ENCODE measurements at regions not wholly inside any gene's neighbourhood (a gene's known extent, or its start where the extent isn't known, plus 50 kb on each side); places are given as distances from the start of the nearest gene placed in this dataset.
A peak's percentile ranks its signal among the peaks of the same experiment; 100 is the strongest.

- 0 out of 5 replicates have a peak, but pooled peaks cover 0 to 6% of the 10 kb centered on the region in 2 experiments for H3K27me3 ChIP-seq (ENCODE audit: control insufficient read depth in 2 of 2, insufficient read depth in 2 of 2, low read length in 2 of 2)
- H3K9me1 ChIP-seq (ENCODE audit: control insufficient read depth, insufficient read depth, low read length): no peaks in the 10 kb centered on the region
- BruUV-seq (replicated peaks): no TSS peak
- WGBS (ENCODE audit: insufficient coverage, low coverage, missing lambda C conversion rate): 29% methylated on average over 3 of the region's 4 CpGs
- DNase-seq (ENCODE audit: extremely low read depth in 1 of 4, low spot score in 3 of 4) (no peak), ATAC-seq (no peak), FAIRE-seq (no peak)
- ChIA-PET CTCF (ENCODE audit: low intra/inter-chr PET ratio) (no interaction called here), POLR2A (interaction anchor here (1.2 kb wide), 1 partner anchor 66 kb away, joined by 5 read pairs; no protein-coding TSS in a partner anchor)
- no peaks in the 10 kb centered on the region for H4K20me1 ChIP-seq (replicated peaks; ENCODE audit: control insufficient read depth, insufficient read depth, low read length)
- H2AFZ ChIP-seq (ENCODE audit: low read depth, low read length): no peak overlapping the region
- H3K27ac ChIP-seq (ENCODE audit: extremely low read depth, low read depth, low read length): no peak overlapping the region
- H3K9me3 ChIP-seq (replicated peaks; ENCODE audit: control insufficient read depth, insufficient read depth, low read depth, low read length): no peaks in the 10 kb centered on the region
- H3K79me2 ChIP-seq (ENCODE audit: control insufficient read depth, insufficient read depth, low read length): no peaks in the 10 kb centered on the region
- no peak overlapping the region for H3K9ac ChIP-seq (ENCODE audit: insufficient read depth in 1 of 2, low read depth in 2 of 2, low read length in 2 of 2)
- peaks cover 0 to 10% of the 10 kb centered on the region in 2 experiments; a peak in 2 of 5 replicates for H3K4me1 ChIP-seq (replicated peaks in 1 of 2; ENCODE audit: control insufficient read depth in 2 of 2, insufficient read depth in 2 of 2, low read length in 2 of 2)
- H3K4me2 ChIP-seq (ENCODE audit: insufficient read depth, low read length): no peak overlapping the region
- H3K36me3 ChIP-seq (ENCODE audit: control insufficient read depth, insufficient read depth, low read length): no peaks in the 10 kb centered on the region
- intact Hi-C loops (cut with micrococcal nuclease): no loop called here
- no peak overlapping the region for H3K4me3 ChIP-seq
- TF ChIP-seq TBP (optimal IDR thresholded peaks at IDR 0.05; ENCODE audit: low read depth, low read length): no peak
- peak; percentile 34; the same call in 1 of the 2 replicates for TF ChIP-seq ATF3 (IDR thresholded peaks at IDR 0.05)
- TF ChIP-seq ATF3 (CRISPR knock-in tag; conservative IDR thresholded peaks at IDR 0.05): no peak
- in situ Hi-C loops (cut with MboI): no loop called here
Measured at GRCh38 chr5:124587280-124587679, 159.2 kb downstream of the ZNF608 start.

- DNase-seq (ENCODE audit: extremely low read depth in 1 of 4, low spot score in 3 of 4) (peak in 1 of 4 experiments; percentile 16), ATAC-seq (no peak), FAIRE-seq (no peak)
- no peaks in the 10 kb centered on the region for H3K9me3 ChIP-seq (replicated peaks; ENCODE audit: control insufficient read depth, insufficient read depth, low read depth, low read length)
- 0 out of 5 replicates have a peak, but pooled peaks cover 0 to 6% of the 10 kb centered on the region in 2 experiments for H3K27me3 ChIP-seq (ENCODE audit: control insufficient read depth in 2 of 2, insufficient read depth in 2 of 2, low read length in 2 of 2)
- TF ChIP-seq U2AF2 (optimal IDR thresholded peaks at IDR 0.05; ENCODE audit: low read depth, low read length): no peak
- peak; percentile 34; the same call in 1 of the 2 replicates for TF ChIP-seq JUND (IDR thresholded peaks at IDR 0.05; ENCODE audit: borderline replicate concordance, low read depth, low read length)
- TF ChIP-seq JUND (tag; IDR thresholded peaks at IDR 0.05; ENCODE audit: borderline replicate concordance, low read depth, low read length): no peak
- no peak for TF ChIP-seq LCOR (CRISPR knock-in tag; IDR thresholded peaks at IDR 0.05)
- no peak for TF ChIP-seq SMARCA4 (IDR thresholded peaks at IDR 0.05)
- TF ChIP-seq ATF3 (IDR thresholded peaks at IDR 0.05): peak; percentile 56
- TF ChIP-seq ATF3 (CRISPR knock-in tag; conservative IDR thresholded peaks at IDR 0.05): no peak
- TF ChIP-seq SMAD3 (CRISPR knock-in tag; conservative IDR thresholded peaks at IDR 0.05): no peak
- TF ChIP-seq NFATC3 (IDR thresholded peaks at IDR 0.05): no peak
- no peak for TF ChIP-seq RBM17 (IDR thresholded peaks at IDR 0.05; ENCODE audit: borderline replicate concordance, low read depth, low read length)
- ChIA-PET CTCF (ENCODE audit: low intra/inter-chr PET ratio) (no interaction called here), POLR2A (interaction anchor here (0.6 to 0.8 kb wide), 3 partner anchors 9 to 1592 kb away, joined by 3 read pairs; no protein-coding TSS in a partner anchor)
- H3K9me1 ChIP-seq (ENCODE audit: control insufficient read depth, insufficient read depth, low read length): no peaks in the 10 kb centered on the region
- 14% methylated on average over 4 of the region's 4 CpGs for WGBS (ENCODE audit: insufficient coverage, low coverage, missing lambda C conversion rate)
- no peak overlapping the region for H3K27ac ChIP-seq (ENCODE audit: extremely low read depth, low read depth, low read length)
- H3K9ac ChIP-seq (ENCODE audit: insufficient read depth in 1 of 2, low read depth in 2 of 2, low read length in 2 of 2): no peak overlapping the region
- H3K4me3 ChIP-seq: no peak overlapping the region
- H3K79me2 ChIP-seq (ENCODE audit: control insufficient read depth, insufficient read depth, low read length): no peaks in the 10 kb centered on the region
- BruUV-seq (replicated peaks): no TSS peak
- in situ Hi-C loops (cut with MboI) (no loop called here), intact Hi-C loops (cut with micrococcal nuclease) (no loop called here)
- H3K36me3 ChIP-seq (ENCODE audit: control insufficient read depth, insufficient read depth, low read length): no peaks in the 10 kb centered on the region
- no peak overlapping the region for H3K4me2 ChIP-seq (ENCODE audit: insufficient read depth, low read length)
- peaks cover 0 to 10% of the 10 kb centered on the region in 2 experiments; a peak in 2 of 5 replicates for H3K4me1 ChIP-seq (replicated peaks in 1 of 2; ENCODE audit: control insufficient read depth in 2 of 2, insufficient read depth in 2 of 2, low read length in 2 of 2)
- no peaks in the 10 kb centered on the region for H4K20me1 ChIP-seq (replicated peaks; ENCODE audit: control insufficient read depth, insufficient read depth, low read length)
- H2AFZ ChIP-seq (ENCODE audit: low read depth, low read length): no peak overlapping the region
Measured at GRCh38 chr5:124584991-124585715, 161.3 kb downstream of the ZNF608 start.

All from K562 (cell line).